ENCODE measurements at regions not wholly inside any gene's neighbourhood (a gene's known extent, or its start where the extent isn't known, plus 50 kb on each side); places are given as distances from the start of the nearest gene placed in this dataset.
"Not testable (repeated sequence)": the region's sequence is repeated elsewhere in the genome, so short reads cannot be mapped to it uniquely, and the experiment has no call there.

DNA sequence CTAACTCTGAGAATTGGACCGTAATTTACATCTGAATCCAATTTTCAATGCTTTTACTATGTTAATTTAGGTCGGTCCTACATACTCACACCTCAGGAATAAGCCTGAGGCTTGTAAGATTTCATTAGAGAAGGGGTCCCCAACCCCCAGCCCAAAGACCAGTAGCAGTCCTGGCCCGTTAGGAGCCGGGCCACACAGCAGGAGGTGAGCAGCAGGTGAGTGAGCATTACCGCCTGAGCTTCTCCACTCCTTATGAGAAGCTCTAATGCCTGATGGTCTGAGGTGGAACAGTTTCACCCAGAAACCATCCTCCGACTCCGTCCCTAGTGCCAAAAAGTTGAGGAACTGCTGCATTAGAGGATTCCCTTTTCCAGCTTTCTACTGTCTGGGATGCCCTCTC lies 757.3 kb downstream of the SI start:
- TF ChIP-seq CTCF (IDR thresholded peaks at IDR 0.05; ENCODE audit: control insufficient read depth, insufficient read depth, low read depth, low read length, missing control alignments) = no peak
- H3K4me3 ChIP-seq (ENCODE audit: control insufficient read depth, low read depth, low read length) = no peak overlapping the region
- DNase-seq (ENCODE audit: low read depth) = no peak

DNA sequence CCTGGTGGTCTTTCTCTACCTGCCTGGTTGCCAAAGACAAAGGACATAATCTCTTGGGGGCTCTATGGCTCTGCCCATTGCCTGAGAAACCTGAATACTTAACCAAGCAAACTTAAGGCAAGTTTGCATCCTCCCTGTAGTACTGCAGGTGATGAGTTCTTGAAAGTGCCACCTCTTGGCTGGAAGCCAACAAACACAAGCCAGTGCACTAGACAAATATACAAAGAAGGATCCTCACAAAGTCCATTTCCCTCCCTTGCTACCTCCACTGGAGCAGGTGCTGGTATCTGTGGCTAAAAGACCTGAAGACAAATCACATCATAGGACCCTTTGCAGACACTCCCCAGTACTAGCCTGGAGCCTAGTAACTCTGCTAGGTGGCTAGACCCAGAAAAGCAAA lies 772.3 kb downstream of the SI start:
- no peak for TF ChIP-seq CTCF (IDR thresholded peaks at IDR 0.05; ENCODE audit: control insufficient read depth, insufficient read depth, low read depth, low read length, missing control alignments)
- H3K4me3 ChIP-seq (ENCODE audit: control insufficient read depth, low read depth, low read length) = no peak overlapping the region
- no peak for DNase-seq (ENCODE audit: low read depth)

GRCh38 chr3:164303894-164304293 lies 774.4 kb downstream of the SI start:
- H3K4me3 ChIP-seq (ENCODE audit: control insufficient read depth, low read depth, low read length) = no peak overlapping the region
- no peak for TF ChIP-seq CTCF (IDR thresholded peaks at IDR 0.05; ENCODE audit: control insufficient read depth, insufficient read depth, low read depth, low read length, missing control alignments)
- DNase-seq (ENCODE audit: low read depth) = no peak

- no peak overlapping the region for H3K4me3 ChIP-seq (ENCODE audit: control insufficient read depth, low read depth, low read length)
- no peak for DNase-seq (ENCODE audit: low read depth)
- no peak for TF ChIP-seq CTCF (IDR thresholded peaks at IDR 0.05; ENCODE audit: control insufficient read depth, insufficient read depth, low read depth, low read length, missing control alignments)
Observed at GRCh38 chr3:164302622-164303021, 775.7 kb downstream of the SI start.

DNA sequence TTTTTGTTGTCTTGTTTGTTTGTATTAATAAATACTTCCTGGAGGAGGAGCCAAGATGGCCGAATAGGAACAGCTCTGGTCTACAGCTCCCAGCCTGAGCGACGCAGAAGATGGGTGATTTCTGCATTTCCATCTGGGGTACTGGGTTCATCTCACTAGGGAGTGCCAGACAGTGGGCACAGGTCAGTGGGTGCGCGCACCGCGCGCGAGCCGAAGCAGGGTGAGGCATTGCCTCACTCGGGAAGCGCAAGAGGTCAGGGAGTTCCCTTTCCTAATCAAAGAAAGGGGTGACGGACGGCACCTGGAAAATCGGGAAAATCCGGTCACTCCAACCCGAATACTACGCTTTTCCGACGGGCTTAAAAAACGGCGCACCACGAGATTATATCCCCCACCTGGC lies 786.8 kb downstream of the SI start:
- H3K4me3 ChIP-seq (ENCODE audit: control insufficient read depth, low read depth, low read length); DNase-seq (ENCODE audit: low read depth): not testable (repeated sequence)

DNA sequence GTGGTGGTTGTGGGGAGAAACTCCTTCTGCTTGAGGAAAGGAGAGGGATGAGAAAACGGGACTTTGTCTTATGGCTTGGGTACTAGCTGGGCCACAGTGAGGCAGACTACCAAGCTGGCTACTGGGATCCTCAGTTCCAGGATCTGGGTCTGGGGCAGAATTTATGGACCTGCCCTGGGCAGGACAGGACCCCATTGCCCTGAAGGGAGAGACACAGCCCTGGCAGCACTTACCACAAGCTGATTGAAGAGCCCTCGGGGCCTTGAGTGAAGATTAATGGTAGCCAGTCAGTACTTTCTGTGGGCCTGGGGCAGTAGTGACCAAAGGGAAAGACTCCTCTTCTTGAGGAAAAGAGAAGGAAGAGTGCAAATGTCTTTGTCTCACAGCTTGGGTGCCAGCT lies 799.7 kb downstream of the SI start:
- no peak for TF ChIP-seq CTCF (IDR thresholded peaks at IDR 0.05; ENCODE audit: control insufficient read depth, insufficient read depth, low read depth, low read length, missing control alignments)
- no peak overlapping the region for H3K4me3 ChIP-seq (ENCODE audit: control insufficient read depth, low read depth, low read length)
- DNase-seq (ENCODE audit: low read depth) = no peak

- no peak for TF ChIP-seq CTCF (IDR thresholded peaks at IDR 0.05; ENCODE audit: control insufficient read depth, insufficient read depth, low read depth, low read length, missing control alignments)
- no peak for DNase-seq (ENCODE audit: low read depth)
- no peak overlapping the region for H3K4me3 ChIP-seq (ENCODE audit: control insufficient read depth, low read depth, low read length)
Observed at GRCh38 chr3:164267053-164267452, 811.2 kb downstream of the SI start.
